Heart left ventricle (tissue), 13 donors: ENCODE measurements at regions not wholly inside any gene's neighbourhood (a gene's known extent, or its start where the extent isn't known, plus 50 kb on each side); places are given as distances from the start of the nearest gene placed in this dataset.

ENCODE experiments used
- CTCF ChIP-seq, 12 donors: fragments of 200-600 bp; sonication (generic) in 4 of 12; IDR thresholded peaks; one replicate each; pipeline versions ENCODE4 v1.5.0 to v1.8.0; 2018 to 2022; ENCODE audit warnings: antibody characterized with exemption in 12 of 12, mild to moderate bottlenecking in 5 of 12
- POLR2A ChIP-seq, 2 donors: fragments of 450-650 bp; IDR thresholded peaks; one replicate each; pipeline ENCODE4 v1.6.1; 2017; ENCODE audit warnings: antibody characterized with exemption in 2 of 2, mild to moderate bottlenecking in 2 of 2, moderate library complexity in 2 of 2
- donor health status: ischemic (EF 13 %, LVEDD 7.1; RV severe dilation, severe dysfunction).
- donor health status: DM: no; HTN: yes; CAD: no.
- donor health status: DM: no; HTN: no; CAD: no.
- donor health status: ischemic (EF 25% LVEDD 6.9; RV normal size, moderate dysfunction).
- donor health status: ischemic (EF 25% LVEDD 5.7; RV mildly dilated, moderate dysfunction).
- donor health status: ischemic (EF 35%, LVEDD 5.7; RV mildly dilated, moderate dysfunction).
- donor health status: nonischemic (EF 11% LVEDD 7.7; RV severe dilation, severe dysfunction).
- donor health status: DM: yes; HTN: yes; CAD: no.
- donor health status: PGD.
- donor health status: ischemic (EF 29% LVEDD 5.4; RV normal size, mild dysfunction).
- donor health status: nonischemic (EF 23%, LVEDD 6.1; RV moderate dilation, normal function).

- TF ChIP-seq CTCF (IDR thresholded peaks at IDR 0.05) (no peak), POLR2A (IDR thresholded peaks at IDR 0.05) (no peak)
Measured at GRCh38 chr7:14069961-14070360, 80.5 kb upstream of the ETV1 start.
